HuH-7.5 (cell line): ENCODE measurements at regions not wholly inside any gene's neighbourhood (a gene's known extent, or its start where the extent isn't known, plus 50 kb on each side); places are given as distances from the start of the nearest gene placed in this dataset.
A peak's percentile ranks its signal among the peaks of the same experiment; 100 is the strongest.

Experiments used
- DNase-seq: peaks from one replicate; pipeline ENCODE4 v3.0.0; 2011; ENCODE audit warnings: low spot score

- no peak for DNase-seq
Measured at GRCh38 chr1:164310166-164310565, 248.8 kb upstream of the PBX1 start.

- no peak for DNase-seq
Measured at GRCh38 chr1:164311377-164311776, 247.6 kb upstream of the PBX1 start.

GRCh38 chr1:164320790-164321731, 237.9 kb upstream of the PBX1 start:
- peak; percentile 30 for DNase-seq

- no peak for DNase-seq
Measured at GRCh38 chr1:164325786-164326185, 233.2 kb upstream of the PBX1 start.

GRCh38 chr1:164333387-164333786, 225.6 kb upstream of the PBX1 start:
- no peak for DNase-seq

GRCh38 chr1:164337394-164337793, 221.6 kb upstream of the PBX1 start:
- DNase-seq, result no peak

- peak; percentile 22 for DNase-seq
Measured at GRCh38 chr1:164337885-164338284, 221.1 kb upstream of the PBX1 start.

- DNase-seq, result no peak
Measured at GRCh38 chr1:164343189-164343588, 215.8 kb upstream of the PBX1 start.

GRCh38 chr1:164347980-164348379, 211.0 kb upstream of the PBX1 start:
- no peak for DNase-seq

GRCh38 chr1:164356511-164356910, 202.5 kb upstream of the PBX1 start:
- DNase-seq, result no peak

GRCh38 chr1:164360265-164360664, 198.7 kb upstream of the PBX1 start:
- DNase-seq, result no peak

GRCh38 chr1:164361927-164362326, 197.1 kb upstream of the PBX1 start:
- DNase-seq, result no peak

GRCh38 chr1:164363980-164364379, 195.0 kb upstream of the PBX1 start:
- DNase-seq, result no peak

GRCh38 chr1:164366014-164366413, 193.0 kb upstream of the PBX1 start:
- no peak for DNase-seq

GRCh38 chr1:164369698-164370365, 189.2 kb upstream of the PBX1 start:
- DNase-seq, result no peak

GRCh38 chr1:164380893-164381292, 178.1 kb upstream of the PBX1 start:
- DNase-seq, result no peak

GRCh38 chr1:164382384-164382783, 176.6 kb upstream of the PBX1 start:
- DNase-seq, result no peak

- no peak for DNase-seq
Measured at GRCh38 chr1:164384262-164384661, 174.7 kb upstream of the PBX1 start.

- no peak for DNase-seq
Measured at GRCh38 chr1:164417016-164417704, 141.8 kb upstream of the PBX1 start.

GRCh38 chr1:164423136-164423535, 135.8 kb upstream of the PBX1 start:
- no peak for DNase-seq

GRCh38 chr1:164433141-164433817, 125.7 kb upstream of the PBX1 start:
- no peak for DNase-seq

GRCh38 chr1:164433818-164434170, 125.2 kb upstream of the PBX1 start:
- no peak for DNase-seq
